A172 (cell line): ENCODE measurements at regions not wholly inside any gene's neighbourhood (a gene's known extent, or its start where the extent isn't known, plus 50 kb on each side); places are given as distances from the start of the nearest gene placed in this dataset.
"Not testable (repeated sequence)": the region's sequence is repeated elsewhere in the genome, so short reads cannot be mapped to it uniquely, and the experiment has no call there.

Experiments
- DNase-seq: peaks from one replicate; pipeline ENCODE4 v3.0.0-alpha.2; 2015; ENCODE audit warnings: low spot score

- no peak for DNase-seq
Observed at GRCh38 chr10:30531751-30532530, 97.6 kb downstream of the LYZL2 start.

GRCh38 chr10:30529373-30529998, 95.5 kb downstream of the MAP3K8 start:
- DNase-seq = no peak

- DNase-seq = no peak
Observed at GRCh38 chr10:30528429-30528786, 94.4 kb downstream of the MAP3K8 start.

- DNase-seq = no peak
Observed at GRCh38 chr10:30527623-30528428, 93.8 kb downstream of the MAP3K8 start.

- DNase-seq = not testable (repeated sequence)
Observed at GRCh38 chr10:30522661-30523078, 88.7 kb downstream of the MAP3K8 start.

GRCh38 chr10:30518907-30519306, 84.9 kb downstream of the MAP3K8 start:
- DNase-seq = no peak
